ENCODE measurements at regions not wholly inside any gene's neighbourhood (a gene's known extent, or its start where the extent isn't known, plus 50 kb on each side); places are given as distances from the start of the nearest gene placed in this dataset.

DNA sequence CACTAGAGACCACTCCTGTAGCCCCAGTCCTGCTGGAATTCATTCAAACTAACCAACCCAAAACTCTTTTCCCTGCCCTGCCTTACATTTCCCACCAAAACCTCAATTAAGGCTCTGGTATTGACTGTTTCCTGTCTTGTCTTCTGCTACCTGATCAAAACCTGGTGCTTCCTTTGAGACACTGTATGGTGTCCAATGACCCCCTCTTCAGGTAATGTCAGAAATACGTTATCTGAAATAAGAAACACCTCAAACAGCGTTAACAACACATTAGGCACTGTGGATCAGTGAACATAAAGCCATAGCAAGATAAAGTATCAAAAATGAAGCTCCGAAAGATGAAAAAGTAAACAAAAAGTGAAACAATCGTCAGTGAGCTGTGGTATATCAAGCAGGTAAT is 343.2 kb upstream of the ZP4 start:
- ChIA-PET CTCF (interaction anchor here (1.2 kb wide), 1 partner anchor 11 kb away, joined by 4 read pairs; no protein-coding TSS in a partner anchor), POLR2A (no interaction called here)
- TF ChIP-seq, protein P1, sequence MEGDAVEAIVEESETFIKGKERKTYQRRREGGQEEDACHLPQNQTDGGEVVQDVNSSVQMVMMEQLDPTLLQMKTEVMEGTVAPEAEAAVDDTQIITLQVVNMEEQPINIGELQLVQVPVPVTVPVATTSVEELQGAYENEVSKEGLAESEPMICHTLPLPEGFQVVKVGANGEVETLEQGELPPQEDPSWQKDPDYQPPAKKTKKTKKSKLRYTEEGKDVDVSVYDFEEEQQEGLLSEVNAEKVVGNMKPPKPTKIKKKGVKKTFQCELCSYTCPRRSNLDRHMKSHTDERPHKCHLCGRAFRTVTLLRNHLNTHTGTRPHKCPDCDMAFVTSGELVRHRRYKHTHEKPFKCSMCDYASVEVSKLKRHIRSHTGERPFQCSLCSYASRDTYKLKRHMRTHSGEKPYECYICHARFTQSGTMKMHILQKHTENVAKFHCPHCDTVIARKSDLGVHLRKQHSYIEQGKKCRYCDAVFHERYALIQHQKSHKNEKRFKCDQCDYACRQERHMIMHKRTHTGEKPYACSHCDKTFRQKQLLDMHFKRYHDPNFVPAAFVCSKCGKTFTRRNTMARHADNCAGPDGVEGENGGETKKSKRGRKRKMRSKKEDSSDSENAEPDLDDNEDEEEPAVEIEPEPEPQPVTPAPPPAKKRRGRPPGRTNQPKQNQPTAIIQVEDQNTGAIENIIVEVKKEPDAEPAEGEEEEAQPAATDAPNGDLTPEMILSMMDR (IDR thresholded peaks at IDR 0.05; ENCODE audit: control extremely low read depth, extremely low read depth, low read depth, missing control alignments), result no peak
- DNase-seq (ENCODE audit: extremely low spot score), result no peak

DNA sequence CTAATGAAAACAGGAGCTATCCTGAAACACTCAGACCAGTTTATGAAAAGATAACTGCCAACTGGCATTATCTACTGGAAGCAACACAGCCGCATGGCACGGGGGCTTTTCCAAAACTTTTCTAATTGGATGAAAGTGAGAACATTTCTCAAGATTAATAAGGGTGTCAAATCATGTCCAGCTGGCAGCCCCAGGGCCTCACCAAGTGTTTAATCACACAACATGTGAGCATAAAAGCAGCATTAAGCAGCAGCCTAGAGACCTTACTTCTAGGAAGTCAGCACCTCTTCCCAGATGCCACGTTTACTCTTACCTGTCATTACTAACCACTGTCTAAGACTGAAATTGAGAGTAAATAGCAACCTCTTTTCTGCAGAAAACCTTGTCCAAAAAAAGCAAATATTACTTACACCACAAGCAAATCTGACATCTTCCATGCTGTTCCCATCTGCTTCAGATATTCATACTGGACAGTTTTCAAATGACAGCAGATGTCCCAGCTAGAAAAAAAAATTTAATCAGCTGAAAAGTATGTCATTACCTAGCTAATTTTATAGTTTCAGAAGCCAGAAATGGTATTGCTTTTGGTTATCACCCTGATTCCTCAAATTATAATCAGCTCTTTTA is 341.5 kb upstream of the ZP4 start:
- DNase-seq (ENCODE audit: extremely low spot score), result no peak
- POLR2A ChIA-PET, result no interaction called here
- CTCF ChIA-PET, result no interaction called here
- TF ChIP-seq, protein P1 (IDR thresholded peaks at IDR 0.05; ENCODE audit: control extremely low read depth, extremely low read depth, low read depth, missing control alignments), result no peak

DNA sequence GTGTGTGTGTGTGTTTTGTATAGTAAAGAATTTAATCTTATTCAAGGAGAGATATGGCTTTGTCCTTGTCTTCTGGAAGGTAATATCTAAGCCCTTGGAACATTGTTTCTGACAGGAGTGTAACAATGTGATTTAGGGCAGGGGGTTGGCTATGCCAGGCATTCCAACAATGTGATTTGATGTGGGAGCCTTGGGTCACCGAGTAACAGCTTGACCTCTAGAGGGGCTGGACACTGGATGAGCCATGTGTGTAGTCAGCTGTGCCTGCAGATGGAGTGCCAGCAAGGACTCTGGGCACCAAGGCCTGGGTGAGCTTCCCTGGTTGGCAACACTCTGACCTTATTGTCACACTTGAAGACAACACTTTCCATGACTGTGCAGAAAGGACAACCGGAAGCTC is 336.1 kb upstream of the ZP4 start:
- TF ChIP-seq, protein P1 (IDR thresholded peaks at IDR 0.05; ENCODE audit: control extremely low read depth, extremely low read depth, low read depth, missing control alignments), result no peak
- ChIA-PET POLR2A (no interaction called here), CTCF (interaction anchor here (1.7 kb wide), 1 partner anchor 25 kb away, joined by 5 read pairs; no protein-coding TSS in a partner anchor)
- DNase-seq (ENCODE audit: extremely low spot score), result no peak

DNA sequence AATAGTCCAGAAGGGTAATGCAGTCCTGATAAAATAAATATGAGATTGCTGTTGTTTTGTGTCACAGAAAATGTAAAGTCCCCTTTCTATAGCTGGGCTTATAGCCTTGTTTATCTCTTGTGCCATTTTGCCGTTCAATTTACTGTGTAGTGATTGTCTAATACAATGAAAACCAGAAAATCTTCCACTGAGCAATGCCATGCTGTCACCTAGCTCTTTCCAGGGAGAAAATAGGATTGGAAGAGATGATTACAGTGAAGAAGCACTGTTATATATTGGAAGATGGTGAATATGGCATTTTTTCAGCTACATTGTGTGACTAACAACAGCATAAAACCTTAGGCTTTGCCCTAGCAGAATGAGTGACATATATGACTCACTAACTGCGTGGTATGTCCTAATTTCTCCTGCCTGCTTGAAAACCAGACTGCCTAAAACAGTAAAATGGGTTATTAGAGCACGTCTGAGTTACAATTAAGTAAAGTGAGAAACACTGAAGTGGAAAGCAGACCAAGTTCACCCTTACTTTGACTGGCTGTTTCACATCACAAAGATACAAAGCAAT is 332.4 kb upstream of the ZP4 start:
- ChIA-PET POLR2A (no interaction called here), CTCF (interaction anchor here (1.5 kb wide), 1 partner anchor 11 kb away, joined by 4 read pairs; no protein-coding TSS in a partner anchor)
- no peak for DNase-seq (ENCODE audit: extremely low spot score)
- TF ChIP-seq, protein P1 (IDR thresholded peaks at IDR 0.05; ENCODE audit: control extremely low read depth, extremely low read depth, low read depth, missing control alignments), result no peak

DNA sequence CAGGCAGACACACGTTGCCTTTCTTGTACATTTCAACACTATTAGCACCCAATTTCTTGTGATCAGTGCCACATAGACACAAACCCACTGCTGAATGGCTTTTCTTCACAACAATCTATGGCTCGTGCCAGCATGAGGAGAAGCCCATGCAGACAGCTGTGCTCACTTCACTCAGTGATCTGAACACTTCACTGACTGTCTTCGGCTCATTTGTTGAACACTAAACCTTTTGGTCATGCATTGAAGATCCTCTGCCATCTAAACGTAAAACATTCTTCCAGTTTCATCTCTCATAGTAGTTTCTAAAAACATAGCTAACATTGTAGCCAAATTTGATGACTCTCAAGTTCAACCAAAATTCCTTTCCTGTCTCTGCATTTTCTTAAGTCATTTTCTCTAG is 331.0 kb upstream of the ZP4 start:
- POLR2A ChIA-PET, result no interaction called here
- CTCF ChIA-PET, result no interaction called here
- no peak for DNase-seq (ENCODE audit: extremely low spot score)
- TF ChIP-seq, protein P1 (IDR thresholded peaks at IDR 0.05; ENCODE audit: control extremely low read depth, extremely low read depth, low read depth, missing control alignments), result no peak

DNA sequence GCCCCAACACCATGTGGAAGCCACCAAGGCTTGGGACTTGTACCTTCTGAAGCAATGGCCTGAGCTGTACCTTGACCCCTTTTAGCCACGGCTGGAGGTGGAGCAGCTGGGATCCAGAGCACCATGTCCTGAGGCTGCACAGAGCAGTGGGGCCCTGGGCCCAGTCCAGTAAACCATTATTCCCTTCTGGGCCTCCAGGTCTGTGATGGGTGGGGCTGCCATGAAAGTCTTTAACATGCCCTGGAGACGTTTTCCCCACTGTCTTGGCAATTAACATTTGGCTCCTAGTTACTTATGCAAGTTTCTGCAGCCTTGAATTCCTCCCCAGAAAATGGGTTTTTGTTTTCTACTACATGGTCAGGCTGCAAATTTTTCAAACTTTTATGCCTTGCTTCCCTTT is 323.7 kb upstream of the ZP4 start:
- CTCF ChIA-PET, result no interaction called here

More for the DNA sequence above, 323.7 kb upstream of the ZP4 start:
- no peak for DNase-seq (ENCODE audit: extremely low spot score)
- TF ChIP-seq, protein P1 (IDR thresholded peaks at IDR 0.05; ENCODE audit: control extremely low read depth, extremely low read depth, low read depth, missing control alignments), result no peak
- POLR2A ChIA-PET, result no interaction called here
